ENCODE measurements at regions not wholly inside any gene's neighbourhood (a gene's known extent, or its start where the extent isn't known, plus 50 kb on each side); places are given as distances from the start of the nearest gene placed in this dataset.

DNA sequence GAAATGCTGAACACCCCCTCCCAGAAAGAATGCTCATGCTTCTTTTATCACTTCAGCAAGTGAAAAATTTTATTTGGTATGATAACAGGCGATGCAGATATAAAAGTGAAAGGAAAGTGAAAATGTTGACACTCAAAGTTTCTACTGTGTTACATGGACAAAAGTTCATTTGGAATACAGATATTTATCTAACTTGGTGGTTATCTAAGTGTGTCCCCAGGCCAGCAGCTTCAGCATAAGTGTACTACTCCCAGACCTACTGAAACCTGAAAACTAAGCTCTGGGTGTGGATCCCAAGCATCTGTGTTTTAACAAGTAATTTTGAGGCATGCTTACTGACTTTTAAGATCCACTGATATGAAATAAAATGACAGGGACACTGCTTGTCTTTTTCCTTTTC lies 157.1 kb upstream of the BCHE start:
- TF ChIP-seq, protein P1, sequence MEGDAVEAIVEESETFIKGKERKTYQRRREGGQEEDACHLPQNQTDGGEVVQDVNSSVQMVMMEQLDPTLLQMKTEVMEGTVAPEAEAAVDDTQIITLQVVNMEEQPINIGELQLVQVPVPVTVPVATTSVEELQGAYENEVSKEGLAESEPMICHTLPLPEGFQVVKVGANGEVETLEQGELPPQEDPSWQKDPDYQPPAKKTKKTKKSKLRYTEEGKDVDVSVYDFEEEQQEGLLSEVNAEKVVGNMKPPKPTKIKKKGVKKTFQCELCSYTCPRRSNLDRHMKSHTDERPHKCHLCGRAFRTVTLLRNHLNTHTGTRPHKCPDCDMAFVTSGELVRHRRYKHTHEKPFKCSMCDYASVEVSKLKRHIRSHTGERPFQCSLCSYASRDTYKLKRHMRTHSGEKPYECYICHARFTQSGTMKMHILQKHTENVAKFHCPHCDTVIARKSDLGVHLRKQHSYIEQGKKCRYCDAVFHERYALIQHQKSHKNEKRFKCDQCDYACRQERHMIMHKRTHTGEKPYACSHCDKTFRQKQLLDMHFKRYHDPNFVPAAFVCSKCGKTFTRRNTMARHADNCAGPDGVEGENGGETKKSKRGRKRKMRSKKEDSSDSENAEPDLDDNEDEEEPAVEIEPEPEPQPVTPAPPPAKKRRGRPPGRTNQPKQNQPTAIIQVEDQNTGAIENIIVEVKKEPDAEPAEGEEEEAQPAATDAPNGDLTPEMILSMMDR (IDR thresholded peaks at IDR 0.05): no peak
- TF ChIP-seq POLR2A (IDR thresholded peaks at IDR 0.05; ENCODE audit: low read depth) (no peak), POLR2AphosphoS5 (IDR thresholded peaks at IDR 0.05) (no peak)

All from esophagus muscularis mucosa (tissue), 3 donors.